Panc1 (cell line): ENCODE measurements at regions not wholly inside any gene's neighbourhood (a gene's known extent, or its start where the extent isn't known, plus 50 kb on each side); places are given as distances from the start of the nearest gene placed in this dataset.

Experiments used
- ATAC-seq: fragments of 200-7000 bp; cut with Tn5 transposase; 2 replicates; pipeline ENCODE4 v1.9.1; 2020; ENCODE audit warnings: mild to moderate bottlenecking, moderate library complexity
- BruUV-seq: library from RNA; stranded (reverse); fragments of 400-500 nt; replicated peaks from 2 replicates; lab custom pipeline; 2021; lab: Mats Ljungman, UMichigan
- CTCF ChIA-PET: fragments of 300-600 bp; sonication (Branson Sonifier 250); formaldehyde crosslinking; loops from one replicate; lab custom pipeline; 2022; ENCODE audit warnings: antibody characterized with exemption; lab: Charles Lee
- POLR2A ChIA-PET: fragments of 300-600 bp; sonication (Branson Sonifier 250); formaldehyde crosslinking; loops from one replicate; lab custom pipeline; 2022; ENCODE audit warnings: antibody characterized with exemption; lab: Charles Lee
- DNase-seq: peaks from one replicate; pipeline ENCODE4 v3.0.0-alpha.2; 2010; ENCODE audit warnings: low read depth, low spot score
- H3K27ac ChIP-seq: 2 replicates; pipeline ENCODE4 v1.5.1; 2011; ENCODE audit warnings: mild to moderate bottlenecking, low read length, inconsistent platforms
- H3K27me3 ChIP-seq: fragments of 200-500 bp; sonication (Bioruptor generic); 2 replicates; pipeline ENCODE4 v1.6.0; 2014; ENCODE audit warnings: low read length, inconsistent platforms; ENCODE audit not compliant: control insufficient read depth, insufficient read depth
- H3K36me3 ChIP-seq: fragments of 200-500 bp; sonication (Bioruptor generic); 2 replicates; pipeline ENCODE4 v1.5.1; 2014; ENCODE audit warnings: inconsistent platforms, mild to moderate bottlenecking, low read length, moderate library complexity; ENCODE audit not compliant: control insufficient read depth, insufficient read depth
- H3K4me1 ChIP-seq: 2 replicates; pipeline ENCODE4 v1.5.1; 2011; ENCODE audit warnings: inconsistent platforms, mild to moderate bottlenecking, low read length, moderate library complexity; ENCODE audit not compliant: control insufficient read depth, insufficient read depth
- H3K4me3 ChIP-seq, 2 experiments: 2 replicates each; pipeline ENCODE4 v1.5.1; 2011 to 2012; ENCODE audit warnings: low read depth in 2 of 2, low read length in 2 of 2, mild to moderate bottlenecking in 2 of 2, inconsistent platforms in 1 of 2, moderate library complexity in 1 of 2
- H3K9me3 ChIP-seq: fragments of 200-500 bp; sonication (Bioruptor generic); 2 replicates; pipeline ENCODE4 v1.5.1; 2014; ENCODE audit warnings: low read depth, mild to moderate bottlenecking, inconsistent platforms, low read length, moderate library complexity; ENCODE audit not compliant: control insufficient read depth, insufficient read depth
- CTCF ChIP-seq: fragments of 450-650 bp; IDR thresholded peaks from 2 replicates; pipeline ENCODE4 v1.5.1; 2017; ENCODE audit warnings: mild to moderate bottlenecking
- POLR2AphosphoS5 ChIP-seq: IDR thresholded peaks from 2 replicates; pipeline ENCODE4 v1.6.1; 2012; ENCODE audit warnings: mild to moderate bottlenecking, low read depth, low read length, moderate library complexity
- REST ChIP-seq, 2 experiments: IDR thresholded peaks; 2 replicates each; pipeline ENCODE4 v1.6.1; 2011 to 2012; ENCODE audit warnings: low read depth in 2 of 2, control low read depth in 1 of 2, low read length in 1 of 2, mild to moderate bottlenecking in 1 of 2, moderate library complexity in 1 of 2; ENCODE audit not compliant: insufficient read depth in 1 of 2
- SIN3A ChIP-seq: IDR thresholded peaks from 2 replicates; pipeline ENCODE4 v1.6.1; 2012; ENCODE audit warnings: low read depth, mild to moderate bottlenecking, low read length, moderate library complexity, borderline replicate concordance; ENCODE audit not compliant: insufficient read depth
- TCF7L2 ChIP-seq: IDR thresholded peaks from 2 replicates; pipeline ENCODE4 v1.6.1; 2011; ENCODE audit warnings: mild to moderate bottlenecking, low read depth, low read length, inconsistent platforms
- in situ Hi-C: cut with HindIII; loops from 2 replicates; pipeline ENCODE4 v1.10.0; 2016; ENCODE audit warnings: low sequenced_read_pairs, low pct_unique_long_range_greater_than_20kb
- intact Hi-C: fragments of 100-400 bp; cut with micrococcal nuclease; formaldehyde crosslinking; loops from one replicate; pipeline ENCODE4 v1.10.0; 2022; ENCODE audit not compliant: unreplicated experiment

GRCh38 chr4:147056940-147057610, 111.4 kb upstream of the TTC29 start:
- ChIA-PET POLR2A (no interaction called here), CTCF (no interaction called here)
- no peaks in the 10 kb centered on the region for H3K9me3 ChIP-seq
- no peaks in the 10 kb centered on the region for H3K27me3 ChIP-seq
- H3K4me1 ChIP-seq, result no peaks in the 10 kb centered on the region
- DNase-seq, result no peak
- BruUV-seq, result no TSS peak
- ATAC-seq, result no peak
- no peaks in the 10 kb centered on the region for H3K36me3 ChIP-seq
- intact Hi-C loops (no loop called here), in situ Hi-C loops (no loop called here)
- no peak overlapping the region for H3K27ac ChIP-seq
- TF ChIP-seq POLR2AphosphoS5 (no peak), CTCF (no peak; the same call in 1 of the 2 replicates), TCF7L2 (no peak), SIN3A (no peak), REST (IDR thresholded peaks at IDR 0.05; ENCODE audit: insufficient read depth in 1 of 2, low read depth in 2 of 2, low read length in 1 of 2) (no peak)
- H3K4me3 ChIP-seq, result peak overlapping the region; percentile 26 to 29; a peak in 3 of 4 replicates

- in situ Hi-C loops, result no loop called here
- BruUV-seq, result no TSS peak
- Histone ChIP-seq H3K9me3 (no peaks in the 10 kb centered on the region), H3K27ac (no peak overlapping the region), H3K36me3 (no peaks in the 10 kb centered on the region), H3K27me3 (no peaks in the 10 kb centered on the region), H3K4me1 (no peaks in the 10 kb centered on the region), H3K4me3 (peak overlapping the region; percentile 26 to 29; a peak in 3 of 4 replicates)
- ChIA-PET CTCF (no interaction called here), POLR2A (no interaction called here)
- intact Hi-C loops, result no loop called here
- DNase-seq (peak; percentile 4), ATAC-seq (no peak)
- TF ChIP-seq CTCF (no peak), POLR2AphosphoS5 (no peak)
Measured at GRCh38 chr4:147057611-147058190, 112.0 kb upstream of the TTC29 start.
